ENCODE measurements at regions not wholly inside any gene's neighbourhood (a gene's known extent, or its start where the extent isn't known, plus 50 kb on each side); places are given as distances from the start of the nearest gene placed in this dataset.
A peak's percentile ranks its signal among the peaks of the same experiment; 100 is the strongest.

DNA sequence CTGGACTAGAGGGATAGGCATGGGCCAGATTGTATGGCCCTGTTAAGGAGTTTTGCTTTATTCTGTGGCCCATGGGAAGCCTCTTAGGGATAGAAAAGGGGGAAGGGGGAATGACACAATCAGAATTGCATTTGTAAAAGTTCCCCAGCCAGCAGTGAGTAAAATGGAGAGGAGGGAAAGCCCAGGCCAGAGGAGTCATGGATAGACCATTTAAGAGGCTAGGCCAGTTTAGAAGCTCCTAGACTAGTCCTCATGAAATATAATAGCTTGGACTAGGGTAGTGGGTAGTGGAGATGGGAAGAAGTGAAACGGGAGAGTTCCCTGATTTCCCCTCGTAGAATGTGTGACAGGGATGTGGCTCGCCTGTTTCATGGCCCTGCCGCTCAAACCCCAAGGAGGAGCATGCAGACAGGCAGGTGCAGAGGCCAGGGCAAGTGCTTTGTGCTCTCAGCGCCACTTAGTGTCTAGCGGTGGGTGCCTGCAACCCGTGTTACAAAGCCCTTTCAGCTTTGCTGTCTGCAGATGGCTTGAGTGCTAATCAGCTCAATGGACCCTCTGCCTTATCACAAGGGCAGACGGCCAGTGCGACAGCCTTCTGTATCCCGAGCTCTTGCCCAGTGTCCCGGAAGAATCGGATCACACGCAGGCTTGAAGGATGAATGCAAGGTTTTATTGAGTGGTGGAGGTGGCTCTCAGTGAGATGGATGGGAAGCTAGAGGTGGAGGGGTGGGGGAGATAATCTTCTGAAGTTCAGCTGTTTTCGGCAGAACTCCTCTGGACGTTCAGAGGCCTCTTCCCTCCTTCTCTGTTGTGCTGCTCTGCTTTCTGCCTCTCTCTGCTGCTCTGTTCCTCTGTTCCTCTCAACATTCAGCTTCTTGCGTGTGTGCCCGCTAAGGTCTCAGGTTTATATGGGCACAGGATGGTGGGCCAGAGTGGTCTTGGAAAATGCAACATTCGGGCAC lies 141.1 kb downstream of the CEP57L1 start:
- peaks cover 7% of the 10 kb centered on the region; the same call in 1 of the 2 replicates for H3K9me2 ChIP-seq (ENCODE audit: insufficient read depth)
- H3K9me3 Mint-ChIP-seq = no peaks in the 10 kb centered on the region; the same call in 2 of the 3 replicates
- H3K36me3 ChIP-seq (ENCODE audit: insufficient read depth) = no peaks in the 10 kb centered on the region
- DNase-seq (ENCODE audit: low spot score) (peak; percentile 91), ATAC-seq (peak; percentile 100)
- no peaks in the 10 kb centered on the region for H3K27me3 ChIP-seq (ENCODE audit: insufficient read depth)
- no peaks in the 10 kb centered on the region for H3K36me3 Mint-ChIP-seq (ENCODE audit: low read depth)
- H3K27ac Mint-ChIP-seq = no peak overlapping the region
- H3K4me3 Mint-ChIP-seq = no peak overlapping the region; the same call in 1 of the 3 replicates
- TF ChIP-seq, protein P1, sequence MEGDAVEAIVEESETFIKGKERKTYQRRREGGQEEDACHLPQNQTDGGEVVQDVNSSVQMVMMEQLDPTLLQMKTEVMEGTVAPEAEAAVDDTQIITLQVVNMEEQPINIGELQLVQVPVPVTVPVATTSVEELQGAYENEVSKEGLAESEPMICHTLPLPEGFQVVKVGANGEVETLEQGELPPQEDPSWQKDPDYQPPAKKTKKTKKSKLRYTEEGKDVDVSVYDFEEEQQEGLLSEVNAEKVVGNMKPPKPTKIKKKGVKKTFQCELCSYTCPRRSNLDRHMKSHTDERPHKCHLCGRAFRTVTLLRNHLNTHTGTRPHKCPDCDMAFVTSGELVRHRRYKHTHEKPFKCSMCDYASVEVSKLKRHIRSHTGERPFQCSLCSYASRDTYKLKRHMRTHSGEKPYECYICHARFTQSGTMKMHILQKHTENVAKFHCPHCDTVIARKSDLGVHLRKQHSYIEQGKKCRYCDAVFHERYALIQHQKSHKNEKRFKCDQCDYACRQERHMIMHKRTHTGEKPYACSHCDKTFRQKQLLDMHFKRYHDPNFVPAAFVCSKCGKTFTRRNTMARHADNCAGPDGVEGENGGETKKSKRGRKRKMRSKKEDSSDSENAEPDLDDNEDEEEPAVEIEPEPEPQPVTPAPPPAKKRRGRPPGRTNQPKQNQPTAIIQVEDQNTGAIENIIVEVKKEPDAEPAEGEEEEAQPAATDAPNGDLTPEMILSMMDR (conservative IDR thresholded peaks at IDR 0.05; ENCODE audit: low read depth in 2 of 2) = peak; percentile 37 to 79
- no peak for TF ChIP-seq ZNF331 (CRISPR knock-in tag; IDR thresholded peaks at IDR 0.05; ENCODE audit: low read depth)
- 0 out of 2 replicates have a peak overlapping the region, but pooled peaks have one; percentile 44 for H3K4me2 ChIP-seq
- peaks cover 9% of the 10 kb centered on the region for H3K4me1 ChIP-seq (ENCODE audit: insufficient read depth)
- peaks cover 4% of the 10 kb centered on the region for H3K27me3 Mint-ChIP-seq (ENCODE audit: insufficient read depth, low read depth, poor library complexity)
- H3F3A ChIP-seq (replicated peaks; ENCODE audit: low read depth) = no peaks in the 10 kb centered on the region
- no peaks in the 10 kb centered on the region for H3K79me2 ChIP-seq (replicated peaks; ENCODE audit: insufficient read depth)
- H2AFZ ChIP-seq = peak overlapping the region; percentile 87
- peaks cover 6% of the 10 kb centered on the region for H3K4me1 Mint-ChIP-seq
- H4K20me1 ChIP-seq (replicated peaks; ENCODE audit: insufficient read depth) = no peaks in the 10 kb centered on the region
- H3K27ac ChIP-seq (ENCODE audit: low read depth) = no peak overlapping the region
- no peak overlapping the region for H3K4me3 ChIP-seq

DNA sequence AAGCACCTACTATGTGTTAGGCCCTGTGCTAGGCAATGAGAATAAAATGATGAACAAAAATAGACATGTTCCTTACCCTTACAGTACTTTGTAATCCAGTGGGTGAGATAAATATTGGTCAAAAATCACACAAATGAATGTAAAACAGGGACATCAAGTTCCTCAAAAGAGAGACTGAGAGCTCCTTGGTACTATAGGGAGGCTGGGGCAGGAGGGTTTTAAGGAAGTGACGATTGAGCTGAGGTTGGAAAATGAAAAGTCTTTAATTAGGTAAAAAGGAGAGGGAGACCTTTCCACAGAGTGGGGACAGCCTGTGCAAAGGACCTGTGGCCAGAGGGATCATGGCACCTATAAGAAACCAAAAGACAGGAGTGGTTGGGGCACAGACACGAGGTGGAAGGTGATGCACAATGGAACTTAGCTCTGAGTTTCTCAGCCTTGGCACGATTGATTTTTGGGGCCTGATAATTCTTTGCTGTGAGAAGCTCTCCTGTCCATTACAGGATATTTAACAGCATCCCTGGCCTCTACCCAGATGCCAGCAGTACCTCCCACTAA lies 140.3 kb downstream of the CEP57L1 start:
- Histone ChIP-seq H3K4me1 (ENCODE audit: insufficient read depth) (peaks cover 9% of the 10 kb centered on the region), H3K79me2 (replicated peaks; ENCODE audit: insufficient read depth) (no peaks in the 10 kb centered on the region), H4K20me1 (replicated peaks; ENCODE audit: insufficient read depth) (no peaks in the 10 kb centered on the region), H3K4me3 (no peak overlapping the region), H3K9me2 (ENCODE audit: insufficient read depth) (peaks cover 7% of the 10 kb centered on the region; the same call in 1 of the 2 replicates), H3K27me3 (ENCODE audit: insufficient read depth) (no peaks in the 10 kb centered on the region), H3K36me3 (ENCODE audit: insufficient read depth) (no peaks in the 10 kb centered on the region), H3F3A (replicated peaks; ENCODE audit: low read depth) (no peaks in the 10 kb centered on the region), H3K4me2 (no peak overlapping the region), H3K27ac (ENCODE audit: low read depth) (no peak overlapping the region), H2AFZ (peak overlapping the region; percentile 87)
- Mint-ChIP-seq H3K4me1 (peaks cover 6% of the 10 kb centered on the region), H3K36me3 (ENCODE audit: low read depth) (no peaks in the 10 kb centered on the region), H3K4me3 (no peak overlapping the region), H3K9me3 (no peaks in the 10 kb centered on the region; the same call in 2 of the 3 replicates), H3K27me3 (ENCODE audit: insufficient read depth, low read depth, poor library complexity) (peaks cover 4% of the 10 kb centered on the region), H3K27ac (no peak overlapping the region)
- DNase-seq (ENCODE audit: low spot score) = no peak
- no peak for ATAC-seq
- TF ChIP-seq, protein P2, sequence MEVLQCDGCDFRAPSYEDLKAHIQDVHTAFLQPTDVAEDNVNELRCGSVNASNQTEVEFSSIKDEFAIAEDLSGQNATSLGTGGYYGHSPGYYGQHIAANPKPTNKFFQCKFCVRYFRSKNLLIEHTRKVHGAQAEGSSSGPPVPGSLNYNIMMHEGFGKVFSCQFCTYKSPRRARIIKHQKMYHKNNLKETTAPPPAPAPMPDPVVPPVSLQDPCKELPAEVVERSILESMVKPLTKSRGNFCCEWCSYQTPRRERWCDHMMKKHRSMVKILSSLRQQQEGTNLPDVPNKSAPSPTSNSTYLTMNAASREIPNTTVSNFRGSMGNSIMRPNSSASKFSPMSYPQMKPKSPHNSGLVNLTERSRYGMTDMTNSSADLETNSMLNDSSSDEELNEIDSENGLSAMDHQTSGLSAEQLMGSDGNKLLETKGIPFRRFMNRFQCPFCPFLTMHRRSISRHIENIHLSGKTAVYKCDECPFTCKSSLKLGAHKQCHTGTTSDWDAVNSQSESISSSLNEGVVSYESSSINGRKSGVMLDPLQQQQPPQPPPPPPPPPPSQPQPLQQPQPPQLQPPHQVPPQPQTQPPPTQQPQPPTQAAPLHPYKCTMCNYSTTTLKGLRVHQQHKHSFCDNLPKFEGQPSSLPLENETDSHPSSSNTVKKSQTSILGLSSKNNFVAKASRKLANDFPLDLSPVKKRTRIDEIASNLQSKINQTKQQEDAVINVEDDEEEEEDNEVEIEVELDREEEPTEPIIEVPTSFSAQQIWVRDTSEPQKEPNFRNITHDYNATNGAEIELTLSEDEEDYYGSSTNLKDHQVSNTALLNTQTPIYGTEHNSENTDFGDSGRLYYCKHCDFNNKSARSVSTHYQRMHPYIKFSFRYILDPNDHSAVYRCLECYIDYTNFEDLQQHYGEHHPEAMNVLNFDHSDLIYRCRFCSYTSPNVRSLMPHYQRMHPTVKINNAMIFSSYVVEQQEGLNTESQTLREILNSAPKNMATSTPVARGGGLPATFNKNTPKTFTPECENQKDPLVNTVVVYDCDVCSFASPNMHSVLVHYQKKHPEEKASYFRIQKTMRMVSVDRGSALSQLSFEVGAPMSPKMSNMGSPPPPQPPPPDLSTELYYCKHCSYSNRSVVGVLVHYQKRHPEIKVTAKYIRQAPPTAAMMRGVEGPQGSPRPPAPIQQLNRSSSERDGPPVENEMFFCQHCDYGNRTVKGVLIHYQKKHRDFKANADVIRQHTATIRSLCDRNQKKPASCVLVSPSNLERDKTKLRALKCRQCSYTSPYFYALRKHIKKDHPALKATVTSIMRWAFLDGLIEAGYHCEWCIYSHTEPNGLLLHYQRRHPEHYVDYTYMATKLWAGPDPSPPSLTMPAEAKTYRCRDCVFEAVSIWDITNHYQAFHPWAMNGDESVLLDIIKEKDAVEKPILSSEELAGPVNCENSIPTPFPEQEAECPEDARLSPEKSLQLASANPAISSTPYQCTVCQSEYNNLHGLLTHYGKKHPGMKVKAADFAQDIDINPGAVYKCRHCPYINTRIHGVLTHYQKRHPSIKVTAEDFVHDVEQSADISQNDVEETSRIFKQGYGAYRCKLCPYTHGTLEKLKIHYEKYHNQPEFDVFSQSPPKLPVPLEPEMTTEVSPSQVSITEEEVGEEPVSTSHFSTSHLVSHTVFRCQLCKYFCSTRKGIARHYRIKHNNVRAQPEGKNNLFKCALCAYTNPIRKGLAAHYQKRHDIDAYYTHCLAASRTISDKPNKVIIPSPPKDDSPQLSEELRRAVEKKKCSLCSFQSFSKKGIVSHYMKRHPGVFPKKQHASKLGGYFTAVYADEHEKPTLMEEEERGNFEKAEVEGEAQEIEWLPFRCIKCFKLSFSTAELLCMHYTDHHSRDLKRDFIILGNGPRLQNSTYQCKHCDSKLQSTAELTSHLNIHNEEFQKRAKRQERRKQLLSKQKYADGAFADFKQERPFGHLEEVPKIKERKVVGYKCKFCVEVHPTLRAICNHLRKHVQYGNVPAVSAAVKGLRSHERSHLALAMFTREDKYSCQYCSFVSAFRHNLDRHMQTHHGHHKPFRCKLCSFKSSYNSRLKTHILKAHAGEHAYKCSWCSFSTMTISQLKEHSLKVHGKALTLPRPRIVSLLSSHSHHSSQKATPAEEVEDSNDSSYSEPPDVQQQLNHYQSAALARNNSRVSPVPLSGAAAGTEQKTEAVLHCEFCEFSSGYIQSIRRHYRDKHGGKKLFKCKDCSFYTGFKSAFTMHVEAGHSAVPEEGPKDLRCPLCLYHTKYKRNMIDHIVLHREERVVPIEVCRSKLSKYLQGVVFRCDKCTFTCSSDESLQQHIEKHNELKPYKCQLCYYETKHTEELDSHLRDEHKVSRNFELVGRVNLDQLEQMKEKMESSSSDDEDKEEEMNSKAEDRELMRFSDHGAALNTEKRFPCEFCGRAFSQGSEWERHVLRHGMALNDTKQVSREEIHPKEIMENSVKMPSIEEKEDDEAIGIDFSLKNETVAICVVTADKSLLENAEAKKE (CRISPR knock-in tag; IDR thresholded peaks at IDR 0.05) = no peak
- TF ChIP-seq CREB1 (CRISPR knock-in tag; IDR thresholded peaks at IDR 0.05; ENCODE audit: low read depth) = no peak
- no peak for TF ChIP-seq JUNB (IDR thresholded peaks at IDR 0.05; ENCODE audit: unreplicated experiment)
- no peak for TF ChIP-seq ZNF331 (CRISPR knock-in tag; IDR thresholded peaks at IDR 0.05; ENCODE audit: low read depth)
- no peak for TF ChIP-seq NANOG (IDR thresholded peaks at IDR 0.05; ENCODE audit: borderline replicate concordance)
- TF ChIP-seq, protein P1 (conservative IDR thresholded peaks at IDR 0.05; ENCODE audit: low read depth in 2 of 2) = no peak
- no peak for TF ChIP-seq STAT1 (IDR thresholded peaks at IDR 0.05; ENCODE audit: unreplicated experiment)
